ENCODE measurements at regions not wholly inside any gene's neighbourhood (a gene's known extent, or its start where the extent isn't known, plus 50 kb on each side); places are given as distances from the start of the nearest gene placed in this dataset.

DNA sequence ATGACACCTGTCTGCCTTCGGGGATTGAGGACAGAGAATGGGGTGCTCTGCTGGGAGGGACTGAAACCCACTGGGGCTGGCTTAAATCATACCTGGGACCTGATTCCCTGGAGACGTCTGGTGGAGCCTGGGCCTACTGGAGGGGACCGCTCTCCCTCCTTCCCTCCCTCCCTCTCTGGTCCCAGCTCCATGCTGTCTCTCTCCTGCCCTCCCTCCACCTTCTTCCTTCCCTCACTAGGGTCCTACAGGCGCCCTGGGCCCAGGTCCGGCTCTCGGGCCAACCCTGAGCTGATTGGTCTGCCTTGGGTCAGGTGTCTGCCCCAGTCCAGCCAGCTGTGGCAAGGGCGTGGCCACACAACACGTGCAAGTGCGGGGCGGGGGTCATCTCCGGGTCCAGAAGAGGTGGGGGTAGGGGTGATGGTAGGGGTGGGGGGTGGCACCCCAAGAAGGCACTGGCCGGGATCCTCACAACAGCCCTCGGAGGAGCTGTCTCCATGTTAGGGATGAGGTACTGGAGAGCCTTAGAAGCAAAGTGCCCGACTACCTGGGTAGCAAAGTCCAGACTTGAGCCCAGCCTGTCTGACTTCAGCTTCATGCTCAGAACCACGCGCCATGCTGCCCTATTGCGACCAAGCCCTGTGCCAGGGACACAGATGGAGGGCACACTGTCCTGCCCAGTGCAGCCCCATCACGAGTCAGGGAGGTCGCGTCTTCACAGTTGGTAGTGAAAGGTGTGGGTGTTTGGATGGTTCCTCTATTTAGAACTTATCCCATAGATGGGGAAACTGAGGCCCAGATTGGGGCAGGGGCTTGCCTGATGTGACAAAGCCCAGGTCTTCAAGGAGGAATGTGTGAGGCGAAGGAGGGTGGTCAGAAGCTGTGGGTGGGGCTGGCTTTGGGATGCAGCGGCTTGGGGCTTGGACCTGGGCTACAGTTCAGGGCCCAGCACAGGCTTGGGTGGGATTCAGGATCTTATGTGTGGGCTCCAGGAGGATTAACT lies 574.1 kb downstream of the PTPRU start (continued):
- TF ChIP-seq, protein P1, sequence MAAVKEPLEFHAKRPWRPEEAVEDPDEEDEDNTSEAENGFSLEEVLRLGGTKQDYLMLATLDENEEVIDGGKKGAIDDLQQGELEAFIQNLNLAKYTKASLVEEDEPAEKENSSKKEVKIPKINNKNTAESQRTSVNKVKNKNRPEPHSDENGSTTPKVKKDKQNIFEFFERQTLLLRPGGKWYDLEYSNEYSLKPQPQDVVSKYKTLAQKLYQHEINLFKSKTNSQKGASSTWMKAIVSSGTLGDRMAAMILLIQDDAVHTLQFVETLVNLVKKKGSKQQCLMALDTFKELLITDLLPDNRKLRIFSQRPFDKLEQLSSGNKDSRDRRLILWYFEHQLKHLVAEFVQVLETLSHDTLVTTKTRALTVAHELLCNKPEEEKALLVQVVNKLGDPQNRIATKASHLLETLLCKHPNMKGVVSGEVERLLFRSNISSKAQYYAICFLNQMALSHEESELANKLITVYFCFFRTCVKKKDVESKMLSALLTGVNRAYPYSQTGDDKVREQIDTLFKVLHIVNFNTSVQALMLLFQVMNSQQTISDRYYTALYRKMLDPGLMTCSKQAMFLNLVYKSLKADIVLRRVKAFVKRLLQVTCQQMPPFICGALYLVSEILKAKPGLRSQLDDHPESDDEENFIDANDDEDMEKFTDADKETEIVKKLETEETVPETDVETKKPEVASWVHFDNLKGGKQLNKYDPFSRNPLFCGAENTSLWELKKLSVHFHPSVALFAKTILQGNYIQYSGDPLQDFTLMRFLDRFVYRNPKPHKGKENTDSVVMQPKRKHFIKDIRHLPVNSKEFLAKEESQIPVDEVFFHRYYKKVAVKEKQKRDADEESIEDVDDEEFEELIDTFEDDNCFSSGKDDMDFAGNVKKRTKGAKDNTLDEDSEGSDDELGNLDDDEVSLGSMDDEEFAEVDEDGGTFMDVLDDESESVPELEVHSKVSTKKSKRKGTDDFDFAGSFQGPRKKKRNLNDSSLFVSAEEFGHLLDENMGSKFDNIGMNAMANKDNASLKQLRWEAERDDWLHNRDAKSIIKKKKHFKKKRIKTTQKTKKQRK (IDR thresholded peaks at IDR 0.05; ENCODE audit: low read depth, low read length) = no peak

DNA sequence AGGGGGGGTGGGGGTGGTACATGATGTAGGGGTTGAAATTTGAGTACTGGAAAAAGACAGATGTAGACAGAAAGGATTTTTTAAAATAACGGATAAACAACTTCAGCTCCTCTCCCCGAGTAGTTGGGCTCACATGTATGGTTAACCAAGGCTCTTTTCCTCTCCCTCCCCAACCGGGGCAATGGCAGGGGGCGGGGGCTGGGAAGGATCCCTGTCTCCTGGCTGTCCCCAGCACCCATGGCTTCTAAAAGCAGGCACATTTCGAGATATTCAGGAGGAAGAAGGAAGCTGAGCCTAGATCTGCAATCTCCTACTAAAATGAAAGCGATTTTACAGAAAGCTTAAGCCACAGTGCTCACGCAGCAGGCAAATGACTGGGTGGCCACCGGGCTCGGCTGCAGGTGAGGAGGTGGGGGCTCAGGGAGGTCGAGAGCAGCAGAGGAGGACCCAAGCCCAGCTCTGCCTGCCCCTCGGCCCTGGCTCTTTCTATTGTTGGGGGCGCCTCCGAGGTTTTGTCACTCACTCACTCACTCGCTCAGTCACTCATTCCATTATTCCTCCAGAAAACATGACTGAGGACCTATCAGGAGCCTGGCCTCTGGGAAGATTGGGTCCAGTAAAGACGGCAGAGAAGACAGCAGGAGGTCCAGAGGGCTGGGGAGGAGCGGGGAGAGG lies 573.3 kb downstream of the PTPRU start:
- POLR2A ChIA-PET = no interaction called here
- TF ChIP-seq CTCF (IDR thresholded peaks at IDR 0.05 in 2 of 3, conservative IDR thresholded peaks at IDR 0.05 in 1 of 3; ENCODE audit: control insufficient read depth in 2 of 3, extremely low read depth in 1 of 3, insufficient read depth in 1 of 3, low read depth in 3 of 3, low read length in 3 of 3) (no peak), GATAD2B (conservative IDR thresholded peaks at IDR 0.05; ENCODE audit: low read depth) (no peak), NRF1 (conservative IDR thresholded peaks at IDR 0.05; ENCODE audit: low read depth, low read length) (no peak), BACH1 (IDR thresholded peaks at IDR 0.05; ENCODE audit: borderline replicate concordance) (no peak), KDM1A (IDR thresholded peaks at IDR 0.05; ENCODE audit: borderline replicate concordance) (no peak), POLR2A (IDR thresholded peaks at IDR 0.05; ENCODE audit: low read depth, low read length) (no peak), HDAC6 (IDR thresholded peaks at IDR 0.05; ENCODE audit: unreplicated experiment) (no peak), ESRRA (IDR thresholded peaks at IDR 0.05; ENCODE audit: low read length) (no peak)
- TF ChIP-seq, protein P2, sequence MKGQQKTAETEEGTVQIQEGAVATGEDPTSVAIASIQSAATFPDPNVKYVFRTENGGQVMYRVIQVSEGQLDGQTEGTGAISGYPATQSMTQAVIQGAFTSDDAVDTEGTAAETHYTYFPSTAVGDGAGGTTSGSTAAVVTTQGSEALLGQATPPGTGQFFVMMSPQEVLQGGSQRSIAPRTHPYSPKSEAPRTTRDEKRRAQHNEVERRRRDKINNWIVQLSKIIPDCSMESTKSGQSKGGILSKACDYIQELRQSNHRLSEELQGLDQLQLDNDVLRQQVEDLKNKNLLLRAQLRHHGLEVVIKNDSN (IDR thresholded peaks at IDR 0.05; ENCODE audit: borderline replicate concordance, extremely low read length, insufficient read depth, low read depth, low read length) = no peak
- TF ChIP-seq, protein P3, sequence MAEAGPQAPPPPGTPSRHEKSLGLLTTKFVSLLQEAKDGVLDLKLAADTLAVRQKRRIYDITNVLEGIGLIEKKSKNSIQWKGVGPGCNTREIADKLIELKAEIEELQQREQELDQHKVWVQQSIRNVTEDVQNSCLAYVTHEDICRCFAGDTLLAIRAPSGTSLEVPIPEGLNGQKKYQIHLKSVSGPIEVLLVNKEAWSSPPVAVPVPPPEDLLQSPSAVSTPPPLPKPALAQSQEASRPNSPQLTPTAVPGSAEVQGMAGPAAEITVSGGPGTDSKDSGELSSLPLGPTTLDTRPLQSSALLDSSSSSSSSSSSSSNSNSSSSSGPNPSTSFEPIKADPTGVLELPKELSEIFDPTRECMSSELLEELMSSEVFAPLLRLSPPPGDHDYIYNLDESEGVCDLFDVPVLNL (IDR thresholded peaks at IDR 0.05; ENCODE audit: low read depth, low read length) = no peak

More for the DNA sequence above, 573.3 kb downstream of the PTPRU start:
- Histone ChIP-seq H3K27me3 (replicated peaks in 1 of 2; ENCODE audit: control insufficient read depth in 2 of 2, insufficient read depth in 2 of 2, low read length in 1 of 2) (peaks cover 0 to 2% of the 10 kb centered on the region in 2 experiments; a peak in 1 of 4 replicates), H3K36me3 (ENCODE audit: control insufficient read depth in 2 of 2, insufficient read depth in 2 of 2, low read length in 1 of 2) (no peaks in the 10 kb centered on the region), H3K9ac (ENCODE audit: control insufficient read depth, insufficient read depth, low read length) (no peak overlapping the region), H3K4me1 (ENCODE audit: control insufficient read depth, insufficient read depth, low read length) (no peaks in the 10 kb centered on the region), H3K27ac (ENCODE audit: control insufficient read depth, insufficient read depth) (no peak overlapping the region), H3K79me2 (ENCODE audit: control insufficient read depth, insufficient read depth, low read length) (no peaks in the 10 kb centered on the region), H2AFZ (ENCODE audit: control insufficient read depth, low read depth, low read length) (no peak overlapping the region), H3K4me3 (no peak overlapping the region), H4K20me1 (ENCODE audit: control insufficient read depth, insufficient read depth) (no peaks in the 10 kb centered on the region), H3K4me2 (ENCODE audit: control insufficient read depth, insufficient read depth) (no peak overlapping the region), H3K9me3 (replicated peaks; ENCODE audit: control insufficient read depth, insufficient read depth, low read length) (no peaks in the 10 kb centered on the region)
- ATAC-seq = no peak
- no peak for DNase-seq (ENCODE audit: low read depth, low spot score)
- CTCF ChIA-PET = no interaction called here
- no peak for FAIRE-seq
- WGBS (ENCODE audit: insufficient coverage, insufficient replicate concordance, low lambda C conversion rate, missing lambda C conversion rate) = 24% methylated on average over 16 of the region's 16 CpGs
- in situ Hi-C loops (cut with MboI) = no loop called here
- intact Hi-C loops (cut with micrococcal nuclease; ENCODE audit: unreplicated experiment) = no loop called here
- RAD21 ChIA-PET (ENCODE audit: unreplicated experiment) = no interaction called here
- BruUV-seq (replicated peaks) = no TSS peak
- SMC1A ChIA-PET (ENCODE audit: uncharacterized antibody, unreplicated experiment) = no interaction called here
